GM23338 (cell line): ENCODE measurements at regions not wholly inside any gene's neighbourhood (a gene's known extent, or its start where the extent isn't known, plus 50 kb on each side); places are given as distances from the start of the nearest gene placed in this dataset.

Source experiments
- CTCF ChIP-seq, 2 experiments: fragments of 200-600 bp in 1 of 2; sonication (generic) in 1 of 2; conservative IDR thresholded peaks; 2 replicates each; pipeline versions ENCODE4 v1.5.1 to v1.6.1; 2016 to 2017; ENCODE audit warnings: antibody characterized with exemption in 2 of 2, low read depth in 2 of 2, mild to moderate bottlenecking in 2 of 2, moderate library complexity in 1 of 2
- ETS1 ChIP-seq: IDR thresholded peaks from 2 replicates; pipeline ENCODE4 v1.6.1; 2016; ENCODE audit warnings: antibody characterized with exemption
- EZH2 ChIP-seq: fragments of 200-600 bp; sonication (generic); IDR thresholded peaks from one replicate; pipeline ENCODE4 v1.8.0; 2017; ENCODE audit warnings: antibody characterized with exemption, mild to moderate bottlenecking, low read depth; ENCODE audit not compliant: unreplicated experiment
- EZH2phosphoT487 ChIP-seq: fragments of 200-600 bp; sonication (generic); IDR thresholded peaks from one replicate; pipeline ENCODE4 v1.8.1; 2018; ENCODE audit warnings: antibody characterized with exemption; ENCODE audit not compliant: unreplicated experiment
- POLR2AphosphoS5 ChIP-seq: IDR thresholded peaks from 2 replicates; pipeline ENCODE4 v1.6.1; 2016; ENCODE audit warnings: antibody characterized with exemption, low read depth
- STAT1 ChIP-seq: IDR thresholded peaks from one replicate; pipeline ENCODE4 v1.6.1; 2016; ENCODE audit warnings: antibody characterized with exemption; ENCODE audit not compliant: unreplicated experiment
- ZNF114 ChIP-seq: fragments of 250-450 bp; sonication (Bioruptor Pico); IDR thresholded peaks from 2 replicates; pipeline ENCODE4 v1.5.0; 2020; ENCODE audit warnings: mild to moderate bottlenecking, moderate library complexity
- ZNF462 ChIP-seq: fragments of 250-450 bp; sonication (Bioruptor Pico); IDR thresholded peaks from 2 replicates; pipeline ENCODE4 v1.5.0; 2020; ENCODE audit warnings: mild to moderate bottlenecking, moderate library complexity

- TF ChIP-seq ZNF462 (CRISPR knock-in tag) = no peak
- TF ChIP-seq ZNF114 = no peak
- TF ChIP-seq ETS1 = no peak
- no peak for TF ChIP-seq STAT1
- no peak for TF ChIP-seq EZH2
- no peak for TF ChIP-seq POLR2AphosphoS5
- TF ChIP-seq CTCF (conservative IDR thresholded peaks at IDR 0.05; ENCODE audit: low read depth in 2 of 2) = no peak
- no peak for TF ChIP-seq EZH2phosphoT487
Measured at GRCh38 chr13:26995159-26995558, 176.5 kb downstream of the USP12 start (continued).
